IMR-90 (cell line): ENCODE measurements at regions not wholly inside any gene's neighbourhood (a gene's known extent, or its start where the extent isn't known, plus 50 kb on each side); places are given as distances from the start of the nearest gene placed in this dataset.

Experiments used
- ATAC-seq: fragments of 200-7000 bp; cut with Tn5 transposase; 2 replicates; pipeline ENCODE4 v1.9.1; 2020; ENCODE audit warnings: low read depth, mild to moderate bottlenecking, moderate library complexity
- BruUV-seq: library from RNA; stranded (reverse); fragments of 400-500 nt; replicated peaks from 2 replicates; lab custom pipeline; 2021; lab: Mats Ljungman, UMichigan
- CTCF ChIA-PET: fragments of 300-600 bp; formaldehyde crosslinking; extraction: SDS; loops from one replicate; lab custom pipeline; 2021; ENCODE audit warnings: antibody characterized with exemption; lab: Yijun Ruan, JAX
- POLR2A ChIA-PET: fragments of 300-600 bp; sonication (Branson Sonifier 250); formaldehyde crosslinking; loops from one replicate; lab custom pipeline; 2022; ENCODE audit warnings: antibody characterized with exemption; ENCODE audit not compliant: unreplicated experiment; lab: Charles Lee
- DNase-seq: peaks from one replicate; pipeline ENCODE4 v3.0.0; 2013
- H2AFZ ChIP-seq: replicated peaks from 2 replicates; pipeline ENCODE3; 2013; ENCODE audit warnings: low read length, mild to moderate bottlenecking; ENCODE audit not compliant: poor library complexity
- H2AK5ac ChIP-seq: 2 replicates; pipeline ENCODE4 v1.6.1; 2013; ENCODE audit warnings: low read depth, low read length, inconsistent platforms
- H2AK9ac ChIP-seq: replicated peaks from 2 replicates; pipeline ENCODE3; 2013; ENCODE audit warnings: mild to moderate bottlenecking, low read depth, low read length, moderate library complexity; ENCODE audit not compliant: poor library complexity
- H2BK120ac ChIP-seq: 2 replicates; pipeline ENCODE4 v1.6.1; 2013; ENCODE audit warnings: low read depth, low read length, inconsistent platforms
- H2BK15ac ChIP-seq: 3 replicates; pipeline ENCODE4 v1.6.1; 2013; ENCODE audit warnings: low read depth, low read length, inconsistent platforms
- H2BK20ac ChIP-seq: 2 replicates; pipeline ENCODE4 v1.6.1; 2013; ENCODE audit warnings: low read depth, mild to moderate bottlenecking, inconsistent platforms, low read length, moderate library complexity
- H2BK5ac ChIP-seq: 2 replicates; pipeline ENCODE4 v1.6.1; 2013; ENCODE audit warnings: mild to moderate bottlenecking, low read depth, low read length, inconsistent platforms; ENCODE audit not compliant: poor library complexity, severe bottlenecking
- H3K14ac ChIP-seq: replicated peaks from 2 replicates; pipeline ENCODE4 v1.6.1; 2013; ENCODE audit warnings: low read depth, low read length, inconsistent platforms
- H3K18ac ChIP-seq: 2 replicates; pipeline ENCODE4 v1.6.1; 2013; ENCODE audit warnings: low read depth, low read length, control low read depth
- H3K23ac ChIP-seq: 2 replicates; pipeline ENCODE4 v1.6.1; 2013; ENCODE audit warnings: low read depth, low read length, inconsistent platforms
- H3K27ac ChIP-seq: 2 replicates; pipeline ENCODE4 v1.5.1; 2013; ENCODE audit warnings: mild to moderate bottlenecking, control low read depth, low read length; ENCODE audit not compliant: insufficient read depth
- H3K27me3 ChIP-seq: 2 replicates; pipeline ENCODE4 v1.6.1; 2013; ENCODE audit warnings: low read length; ENCODE audit not compliant: control insufficient read depth, insufficient read depth
- H3K36me3 ChIP-seq: 2 replicates; pipeline ENCODE4 v1.6.1; 2013; ENCODE audit warnings: low read length, mixed read lengths; ENCODE audit not compliant: control insufficient read depth, insufficient read depth
- H3K4ac ChIP-seq: 2 replicates; pipeline ENCODE4 v1.6.1; 2013; ENCODE audit warnings: low read depth, low read length, inconsistent platforms
- H3K4me1 ChIP-seq: 2 replicates; pipeline ENCODE4 v1.6.1; 2013; ENCODE audit warnings: low read length, mixed read lengths; ENCODE audit not compliant: control insufficient read depth, insufficient read depth
- H3K4me2 ChIP-seq: 2 replicates; pipeline ENCODE4 v1.6.1; 2013; ENCODE audit warnings: low read depth, mild to moderate bottlenecking, control low read depth, low read length, moderate library complexity
- H3K4me3 ChIP-seq: 2 replicates; pipeline ENCODE4 v1.5.1; 2013; ENCODE audit warnings: low read depth, mild to moderate bottlenecking, control low read depth, low read length, moderate library complexity; ENCODE audit not compliant: insufficient read depth
- H3K56ac ChIP-seq: 2 replicates; pipeline ENCODE4 v1.6.1; 2013; ENCODE audit warnings: low read length, inconsistent platforms; ENCODE audit not compliant: insufficient read depth; ENCODE audit errors: extremely low read depth
- H3K79me1 ChIP-seq, 2 experiments: 2 replicates each; pipeline ENCODE4 v1.6.1; 2013; ENCODE audit warnings: low read length in 2 of 2, inconsistent platforms in 1 of 2, low read depth in 1 of 2
- H3K9ac ChIP-seq: 2 replicates; pipeline ENCODE4 v1.6.1; 2013; ENCODE audit warnings: low read depth, low read length, control low read depth
- H3K9me1 ChIP-seq: 2 replicates; pipeline ENCODE4 v1.6.1; 2013; ENCODE audit warnings: low read length, inconsistent platforms; ENCODE audit not compliant: insufficient read depth
- H3K9me3 ChIP-seq: 2 replicates; pipeline ENCODE4 v1.6.1; 2013; ENCODE audit warnings: low read length; ENCODE audit not compliant: control insufficient read depth, insufficient read depth
- H4K20me1 ChIP-seq: 2 replicates; pipeline ENCODE4 v1.6.1; 2013; ENCODE audit warnings: low read length, inconsistent platforms; ENCODE audit not compliant: insufficient read depth
- H4K5ac ChIP-seq: 2 replicates; pipeline ENCODE4 v1.6.1; 2013; ENCODE audit warnings: mild to moderate bottlenecking, low read depth, low read length, control low read depth
- H4K8ac ChIP-seq, 2 experiments: 2 replicates each; pipeline ENCODE4 v1.6.1; 2013; ENCODE audit warnings: low read depth in 2 of 2, low read length in 2 of 2, control low read depth in 1 of 2, inconsistent platforms in 1 of 2
- H4K91ac ChIP-seq: 2 replicates; pipeline ENCODE4 v1.6.1; 2013; ENCODE audit warnings: low read depth, low read length, inconsistent platforms; ENCODE audit not compliant: insufficient read depth
- CEBPB ChIP-seq: IDR thresholded peaks from 2 replicates; pipeline ENCODE4 v1.6.1; 2012; ENCODE audit warnings: low read depth, low read length, improper control_type of control experiment
- CHD1 ChIP-seq: IDR thresholded peaks from 2 replicates; pipeline ENCODE4 v1.6.1; 2012; ENCODE audit warnings: low read depth, low read length, improper control_type of control experiment
- FOS ChIP-seq: fragments of 150-350 bp; IDR thresholded peaks from 2 replicates; pipeline ENCODE4 v1.6.1; 2016; ENCODE audit warnings: low read depth, low read length
- MAZ ChIP-seq: IDR thresholded peaks from 2 replicates; pipeline ENCODE4 v1.6.1; 2012; ENCODE audit warnings: low read depth, mild to moderate bottlenecking, low read length, improper control_type of control experiment, moderate library complexity, borderline replicate concordance
- MXI1 ChIP-seq: IDR thresholded peaks from 2 replicates; pipeline ENCODE4 v1.6.1; 2012; ENCODE audit warnings: low read depth, mild to moderate bottlenecking, low read length, moderate library complexity, borderline replicate concordance
- POLR2A ChIP-seq: IDR thresholded peaks from 2 replicates; pipeline ENCODE4 v1.6.1; 2012; ENCODE audit warnings: mild to moderate bottlenecking, low read depth, low read length
- RFX5 ChIP-seq: IDR thresholded peaks from 2 replicates; pipeline ENCODE4 v1.8.0; 2012; ENCODE audit warnings: low read depth, mild to moderate bottlenecking, low read length, moderate library complexity
- WGBS, 2 experiments: methylation state at CpG; one replicate each; pipeline versions ENCODE4 v1.1.5 to v1.1.7; 2013; ENCODE audit warnings: missing lambda C conversion rate in 2 of 2; ENCODE audit not compliant: insufficient read length in 1 of 2; ENCODE audit errors: extremely low coverage in 2 of 2; 5-methylcytosine and 5-hydroxymethylcytosine counted together
- dilution Hi-C: fragments of 300-500 bp; cut with HindIII; formaldehyde crosslinking; loops from one replicate; pipeline ENCODE4 v1.14.3; 2018; ENCODE audit warnings: low sequenced_read_pairs; ENCODE audit not compliant: unreplicated experiment
- in situ Hi-C: fragments of 300-500 bp; cut with MboI; formaldehyde crosslinking; loops from 3 replicates; pipeline ENCODE4 v1.14.3; 2019; ENCODE audit warnings: low sequenced_read_pairs, inconsistent platforms, mixed read lengths
- intact Hi-C: fragments of 100-400 bp; cut with micrococcal nuclease; formaldehyde crosslinking; loops from 2 replicates; pipeline ENCODE4 v1.10.0; 2022
- TF ChIP-seq, protein P1 (sequence below): fragments of 150-350 bp; IDR thresholded peaks from 2 replicates; pipeline ENCODE4 v1.6.1; 2017; ENCODE audit warnings: mild to moderate bottlenecking, antibody characterized with exemption, low read length, low read depth

DNA sequence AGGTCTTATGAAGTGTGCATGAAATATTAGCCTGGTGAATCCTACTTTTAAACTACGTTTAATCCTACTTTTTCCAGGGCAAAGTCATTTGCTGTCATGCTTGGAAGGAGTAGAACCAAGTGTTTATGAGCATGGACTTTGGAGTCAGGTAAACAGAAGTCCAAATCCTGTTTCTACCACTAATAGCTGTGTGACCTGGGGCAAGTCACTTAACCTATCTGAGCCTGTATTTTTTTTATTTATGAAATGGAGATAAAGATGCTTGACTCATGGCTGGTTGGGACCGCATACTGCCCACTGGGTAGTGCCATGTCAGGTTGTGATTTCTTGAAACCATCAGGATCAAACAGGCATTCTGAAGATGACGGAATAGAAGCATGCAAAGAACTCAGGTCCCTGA, 249.6 kb downstream of the BAMBI start:
- Histone ChIP-seq H2AFZ (no peak overlapping the region), H3K79me1 (no peaks in the 10 kb centered on the region), H3K9me1 (no peaks in the 10 kb centered on the region), H3K56ac (no peak overlapping the region), H3K9ac (no peak overlapping the region), H3K4me3 (no peak overlapping the region), H2BK5ac (no peak overlapping the region), H3K27ac (no peak overlapping the region), H2BK15ac (no peak overlapping the region), H3K23ac (no peak overlapping the region), H2AK5ac (no peak overlapping the region), H4K5ac (no peak overlapping the region), H3K14ac (no peak overlapping the region), H4K8ac (no peak overlapping the region), H3K36me3 (no peaks in the 10 kb centered on the region), H3K4me2 (no peak overlapping the region), H3K4me1 (peaks cover 2% of the 10 kb centered on the region; the same call in 1 of the 2 replicates), H2BK20ac (no peak overlapping the region), H2AK9ac (no peak overlapping the region), H3K4ac (no peak overlapping the region), H4K20me1 (no peaks in the 10 kb centered on the region), H3K18ac (no peak overlapping the region), H4K91ac (no peak overlapping the region), H3K27me3 (no peaks in the 10 kb centered on the region), H3K9me3 (no peaks in the 10 kb centered on the region), H2BK120ac (no peak overlapping the region)
- TF ChIP-seq CEBPB (no peak), MAZ (no peak), RFX5 (no peak), MXI1 (no peak), POLR2A (no peak), FOS (no peak), CHD1 (no peak)
- TF ChIP-seq, protein P1, sequence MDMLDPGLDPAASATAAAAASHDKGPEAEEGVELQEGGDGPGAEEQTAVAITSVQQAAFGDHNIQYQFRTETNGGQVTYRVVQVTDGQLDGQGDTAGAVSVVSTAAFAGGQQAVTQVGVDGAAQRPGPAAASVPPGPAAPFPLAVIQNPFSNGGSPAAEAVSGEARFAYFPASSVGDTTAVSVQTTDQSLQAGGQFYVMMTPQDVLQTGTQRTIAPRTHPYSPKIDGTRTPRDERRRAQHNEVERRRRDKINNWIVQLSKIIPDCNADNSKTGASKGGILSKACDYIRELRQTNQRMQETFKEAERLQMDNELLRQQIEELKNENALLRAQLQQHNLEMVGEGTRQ: no peak
- ChIA-PET CTCF (interaction anchor here (0.6 to 1.2 kb wide), 2 partner anchors 11 to 12 kb away, joined by 3 read pairs; no protein-coding TSS in a partner anchor), POLR2A (no interaction called here)
- no TSS peak for BruUV-seq
- DNase-seq (no peak), ATAC-seq (no peak)
- dilution Hi-C loops: no loop called here
- 91% methylated on average over 2 of the region's 3 CpGs; no CpG with 5 or more reads in 1 of the 2 experiments for WGBS, 2 experiments
- in situ Hi-C loops: no loop called here
- intact Hi-C loops: no loop called here
